GM12878 (cell line): ENCODE measurements at regions not wholly inside any gene's neighbourhood (a gene's known extent, or its start where the extent isn't known, plus 50 kb on each side); places are given as distances from the start of the nearest gene placed in this dataset.

Experiments used
- ATAC-seq: fragments of 200-7000 bp; cut with Tn5 transposase; 3 replicates; pipeline ENCODE4 v1.9.1; 2020; ENCODE audit warnings: mild to moderate bottlenecking, moderate library complexity
- BruUV-seq: library from RNA; stranded (reverse); fragments of 400-500 nt; replicated peaks from 2 replicates; lab custom pipeline; 2021; lab: Mats Ljungman, UMichigan
- CTCF ChIA-PET: fragments of 300-600 bp; sonication (Branson Sonifier 250); formaldehyde crosslinking; extraction: SDS; loops from one replicate; lab custom pipeline; 2021; ENCODE audit warnings: inconsistent platforms; lab: Yijun Ruan, JAX
- POLR2A ChIA-PET: fragments of 350-600 bp; formaldehyde crosslinking; extraction: SDS; loops from one replicate; lab custom pipeline; 2021; ENCODE audit warnings: inconsistent platforms; lab: Charles Lee
- RAD21 ChIA-PET: fragments of 300-600 bp; sonication (Branson Sonifier 250); formaldehyde crosslinking; loops from one replicate; lab custom pipeline; 2023; ENCODE audit warnings: antibody characterized with exemption; ENCODE audit not compliant: unreplicated experiment; lab: Charles Lee
- SMC1A ChIA-PET: fragments of 300-600 bp; sonication (Branson Sonifier 250); formaldehyde crosslinking; loops from one replicate; lab custom pipeline; 2023; ENCODE audit not compliant: unreplicated experiment, uncharacterized antibody; lab: Charles Lee
- DNase-seq: peaks from one replicate; pipeline ENCODE4 v3.0.0-alpha.2; 2011; ENCODE audit warnings: low read depth, low spot score
- FAIRE-seq: peaks from 3 replicates; lab custom pipeline; 2011; peaks lifted over from hg19 to GRCh38; lab: Jason Lieb, UNC
- H2AFZ ChIP-seq: 2 replicates; pipeline ENCODE4 v1.6.0; 2011; ENCODE audit warnings: low read depth, low read length, control low read depth; ENCODE audit not compliant: control insufficient read depth
- H3K27ac ChIP-seq: 2 replicates; pipeline ENCODE4 v1.5.1; 2011; ENCODE audit warnings: control low read depth; ENCODE audit not compliant: control insufficient read depth, insufficient read depth
- H3K27me3 ChIP-seq, 2 experiments: replicated peaks in 1 of 2; 2 replicates each; pipeline versions ENCODE4 v1.6.0 to v1.6.1; 2011; ENCODE audit warnings: low read length in 1 of 2; ENCODE audit not compliant: control insufficient read depth in 2 of 2, insufficient read depth in 2 of 2
- H3K36me3 ChIP-seq, 2 experiments: 2 replicates each; pipeline ENCODE4 v1.5.1; 2011; ENCODE audit warnings: low read length in 1 of 2; ENCODE audit not compliant: control insufficient read depth in 2 of 2, insufficient read depth in 2 of 2
- H3K4me1 ChIP-seq: 2 replicates; pipeline ENCODE4 v1.6.1; 2011; ENCODE audit warnings: mild to moderate bottlenecking, low read length, moderate library complexity, mixed read lengths; ENCODE audit not compliant: control insufficient read depth, insufficient read depth
- H3K4me2 ChIP-seq: 2 replicates; pipeline ENCODE4 v1.6.0; 2011; ENCODE audit warnings: control low read depth; ENCODE audit not compliant: control insufficient read depth, insufficient read depth
- H3K4me3 ChIP-seq: fragments of 200-600 bp; sonication (generic); 2 replicates; pipeline ENCODE4 v1.5.1; 2016
- H3K79me2 ChIP-seq: 2 replicates; pipeline ENCODE4 v1.6.0; 2011; ENCODE audit warnings: low read length; ENCODE audit not compliant: control insufficient read depth, insufficient read depth
- H3K9ac ChIP-seq: 2 replicates; pipeline ENCODE4 v1.8.0; 2011; ENCODE audit warnings: low read length, control low read depth, mixed read lengths; ENCODE audit not compliant: control insufficient read depth, insufficient read depth
- H3K9me3 ChIP-seq: replicated peaks from 3 replicates; pipeline ENCODE4 v1.5.1; 2011; ENCODE audit warnings: mild to moderate bottlenecking, low read length; ENCODE audit not compliant: control insufficient read depth, insufficient read depth
- H4K20me1 ChIP-seq: 2 replicates; pipeline ENCODE4 v1.6.0; 2011; ENCODE audit not compliant: control insufficient read depth, insufficient read depth
- BACH1 ChIP-seq: fragments of 450-650 bp; IDR thresholded peaks from 2 replicates; pipeline ENCODE4 v1.6.1; 2017; ENCODE audit warnings: mild to moderate bottlenecking, borderline replicate concordance
- EP300 ChIP-seq, 2 experiments: fragments of 150-350 bp in 1 of 2; IDR thresholded peaks; 2 replicates each; pipeline ENCODE4 v1.6.1; 2011 to 2012; ENCODE audit warnings: low read depth in 2 of 2, low read length in 2 of 2, borderline replicate concordance in 1 of 2, improper control_type of control experiment in 1 of 2, inconsistent platforms in 1 of 2; ENCODE audit not compliant: control insufficient read depth in 1 of 2
- EZH2 ChIP-seq: IDR thresholded peaks from 2 replicates; pipeline ENCODE4 v1.6.1; 2012; ENCODE audit warnings: low read depth, mild to moderate bottlenecking, control low read depth, inconsistent platforms, low read length, borderline replicate concordance; ENCODE audit not compliant: control insufficient read depth
- POLR2AphosphoS5 ChIP-seq: IDR thresholded peaks from 2 replicates; pipeline ENCODE4 v1.6.1; 2011; ENCODE audit warnings: mild to moderate bottlenecking, low read length, inconsistent platforms
- RAD21 ChIP-seq: IDR thresholded peaks from 2 replicates; pipeline ENCODE4 v1.6.1; 2011; ENCODE audit warnings: mild to moderate bottlenecking, low read depth, low read length, moderate library complexity; ENCODE audit not compliant: insufficient read depth
- RAD51 ChIP-seq: fragments of 450-650 bp; IDR thresholded peaks from 2 replicates; pipeline ENCODE4 v1.6.1; 2016; ENCODE audit warnings: moderate library complexity, mild to moderate bottlenecking, inconsistent platforms
- SIX5 ChIP-seq: IDR thresholded peaks from 2 replicates; pipeline ENCODE4 v1.6.1; 2011; ENCODE audit warnings: mild to moderate bottlenecking, low read depth, low read length, moderate library complexity; ENCODE audit not compliant: severe bottlenecking
- SKIL ChIP-seq: fragments of 450-650 bp; IDR thresholded peaks from 2 replicates; pipeline ENCODE4 v1.6.1; 2017; ENCODE audit warnings: mild to moderate bottlenecking, low read depth, inconsistent platforms; ENCODE audit not compliant: poor library complexity, severe bottlenecking
- SREBF2 ChIP-seq: IDR thresholded peaks from 2 replicates; pipeline ENCODE4 v1.6.1; 2012; ENCODE audit warnings: mild to moderate bottlenecking, low read length
- ZBED1 ChIP-seq: IDR thresholded peaks from 2 replicates; pipeline ENCODE4 v1.6.1; 2016; ENCODE audit warnings: borderline replicate concordance
- WGBS: methylation state at CpG from one replicate; pipeline ENCODE4 v1.1.6; 2016; ENCODE audit warnings: low lambda C conversion rate; ENCODE audit not compliant: insufficient replicate concordance, insufficient coverage; ENCODE audit errors: missing lambda C conversion rate; 5-methylcytosine and 5-hydroxymethylcytosine counted together
- in situ Hi-C: fragments of 300-500 bp; cut with MboI; formaldehyde crosslinking; loops from 9 replicates; pipeline ENCODE4 v1.14.3; 2018; ENCODE audit warnings: mixed read lengths
- intact Hi-C: fragments of 100-400 bp; cut with micrococcal nuclease; formaldehyde crosslinking; loops from one replicate; pipeline ENCODE4 v1.14.2; 2022; ENCODE audit not compliant: unreplicated experiment

- Histone ChIP-seq H3K27ac (no peak overlapping the region), H3K9ac (no peak overlapping the region), H4K20me1 (no peaks in the 10 kb centered on the region), H3K36me3 (no peaks in the 10 kb centered on the region), H3K4me1 (no peaks in the 10 kb centered on the region), H2AFZ (no peak overlapping the region), H3K27me3 (no peaks in the 10 kb centered on the region), H3K4me2 (no peak overlapping the region), H3K4me3 (no peak overlapping the region), H3K9me3 (no peaks in the 10 kb centered on the region), H3K79me2 (no peaks in the 10 kb centered on the region)
- DNase-seq, result no peak
- intact Hi-C loops, result no loop called here
- ATAC-seq, result no peak
- ChIA-PET RAD21 (no interaction called here), SMC1A (no interaction called here), CTCF (no interaction called here), POLR2A (no interaction called here)
- BruUV-seq, result no TSS peak
- TF ChIP-seq EZH2, result no peak
- no peak for TF ChIP-seq RAD51
- TF ChIP-seq ZBED1, result no peak
- no peak for TF ChIP-seq SKIL
- TF ChIP-seq SIX5, result no peak
- no peak for TF ChIP-seq BACH1
- no peak for TF ChIP-seq SREBF2
- TF ChIP-seq POLR2AphosphoS5, result no peak
- no peak for TF ChIP-seq EP300 (IDR thresholded peaks at IDR 0.05; ENCODE audit: borderline replicate concordance in 1 of 2, control insufficient read depth in 1 of 2, low read depth in 2 of 2, low read length in 2 of 2)
- TF ChIP-seq RAD21, result no peak
- in situ Hi-C loops, result no loop called here
- FAIRE-seq, result no peak
- WGBS, result 0% methylated on average over 1 of the region's 1 CpG
Measured at GRCh38 chr11:42205518-42205917, 746.1 kb upstream of the LRRC4C start.
